ENCODE measurements at regions not wholly inside any gene's neighbourhood (a gene's known extent, or its start where the extent isn't known, plus 50 kb on each side); places are given as distances from the start of the nearest gene placed in this dataset.

GRCh38 chr12:9349888-9350885 is 142.0 kb upstream of the PZP start:
- Histone ChIP-seq H3K4me2 (no peak overlapping the region), H3K36me3 (ENCODE audit: low read depth) (no peaks in the 10 kb centered on the region), H3K27ac (no peak overlapping the region), H3F3A (ENCODE audit: insufficient read depth, low read depth) (no peaks in the 10 kb centered on the region), H3K27me3 (ENCODE audit: insufficient read depth, low read depth) (peaks cover 3% of the 10 kb centered on the region; the same call in 1 of the 2 replicates), H3K4me1 (replicated peaks; ENCODE audit: insufficient read depth) (no peaks in the 10 kb centered on the region), H3K9me3 (ENCODE audit: insufficient read depth, low read depth) (peaks cover 12% of the 10 kb centered on the region; the same call in 1 of the 2 replicates), H3K4me3 (no peak overlapping the region), H3K9me2 (ENCODE audit: insufficient read depth) (no peaks in the 10 kb centered on the region), H3K79me2 (ENCODE audit: low read depth) (no peaks in the 10 kb centered on the region), H4K20me1 (ENCODE audit: insufficient read depth) (no peaks in the 10 kb centered on the region), H2AFZ (no peak overlapping the region)
- intact Hi-C loops (cut with micrococcal nuclease; ENCODE audit: unreplicated experiment): no loop called here
- CTCF ChIA-PET: no interaction called here
- DNase-seq: no peak
- TF ChIP-seq CTCF (conservative IDR thresholded peaks at IDR 0.05) (no peak), EZH2 (IDR thresholded peaks at IDR 0.05; ENCODE audit: low read depth) (no peak)
- no TSS peak for BruUV-seq (replicated peaks)
- POLR2A ChIA-PET (ENCODE audit: unreplicated experiment): no interaction called here

- H3K36me3 ChIP-seq (ENCODE audit: low read depth): no peaks in the 10 kb centered on the region
- intact Hi-C loops (cut with micrococcal nuclease; ENCODE audit: unreplicated experiment): no loop called here
- no peak overlapping the region for H3K27ac ChIP-seq
- no peak overlapping the region for H2AFZ ChIP-seq
- no peak overlapping the region for H3K4me2 ChIP-seq
- TF ChIP-seq EZH2 (IDR thresholded peaks at IDR 0.05; ENCODE audit: low read depth) (no peak), CTCF (conservative IDR thresholded peaks at IDR 0.05) (no peak)
- H4K20me1 ChIP-seq (ENCODE audit: insufficient read depth): no peaks in the 10 kb centered on the region
- H3K27me3 ChIP-seq (ENCODE audit: insufficient read depth, low read depth): peaks cover 3% of the 10 kb centered on the region; the same call in 1 of the 2 replicates
- no peaks in the 10 kb centered on the region for H3K4me1 ChIP-seq (replicated peaks; ENCODE audit: insufficient read depth)
- ChIA-PET CTCF (no interaction called here), POLR2A (ENCODE audit: unreplicated experiment) (no interaction called here)
- H3K9me3 ChIP-seq (ENCODE audit: insufficient read depth, low read depth): peaks cover 9% of the 10 kb centered on the region; the same call in 1 of the 2 replicates
- H3K9me2 ChIP-seq (ENCODE audit: insufficient read depth): no peaks in the 10 kb centered on the region
- no peaks in the 10 kb centered on the region for H3K79me2 ChIP-seq (ENCODE audit: low read depth)
- H3F3A ChIP-seq (ENCODE audit: insufficient read depth, low read depth): no peaks in the 10 kb centered on the region
- BruUV-seq (replicated peaks): no TSS peak
- DNase-seq: no peak
- H3K4me3 ChIP-seq: no peak overlapping the region
Observed at GRCh38 chr12:9348906-9349518, 140.8 kb upstream of the PZP start.

- no peaks in the 10 kb centered on the region for H3K4me1 ChIP-seq (replicated peaks; ENCODE audit: insufficient read depth)
- H3K9me3 ChIP-seq (ENCODE audit: insufficient read depth, low read depth): no peaks in the 10 kb centered on the region
- H3K36me3 ChIP-seq (ENCODE audit: low read depth): no peaks in the 10 kb centered on the region
- H3K27ac ChIP-seq: no peak overlapping the region
- no peaks in the 10 kb centered on the region for H3K79me2 ChIP-seq (ENCODE audit: low read depth)
- TF ChIP-seq EZH2 (IDR thresholded peaks at IDR 0.05; ENCODE audit: low read depth): no peak
- no peak for TF ChIP-seq CTCF (conservative IDR thresholded peaks at IDR 0.05)
- H4K20me1 ChIP-seq (ENCODE audit: insufficient read depth): no peaks in the 10 kb centered on the region
- ChIA-PET CTCF (interaction anchor here (0.5 to 0.6 kb wide), 2 partner anchors 357 to 869 kb away, joined by 3 read pairs; no protein-coding TSS in a partner anchor), POLR2A (ENCODE audit: unreplicated experiment) (interaction anchor here (0.6 kb wide), 2 partner anchors 39 to 757 kb away, joined by 3 to 4 read pairs; no protein-coding TSS in a partner anchor)
- peaks cover 3% of the 10 kb centered on the region; the same call in 1 of the 2 replicates for H3K27me3 ChIP-seq (ENCODE audit: insufficient read depth, low read depth)
- no peak overlapping the region for H3K4me3 ChIP-seq
- no peak overlapping the region for H2AFZ ChIP-seq
- H3F3A ChIP-seq (ENCODE audit: insufficient read depth, low read depth): no peaks in the 10 kb centered on the region
- intact Hi-C loops (cut with micrococcal nuclease; ENCODE audit: unreplicated experiment): no loop called here
- H3K9me2 ChIP-seq (ENCODE audit: insufficient read depth): no peaks in the 10 kb centered on the region
- no peak overlapping the region for H3K4me2 ChIP-seq
- DNase-seq: no peak
- BruUV-seq (replicated peaks): no TSS peak
Observed at GRCh38 chr12:9347328-9348127, 139.3 kb upstream of the PZP start.
